GM23248 (cell line): ENCODE measurements at regions not wholly inside any gene's neighbourhood (a gene's known extent, or its start where the extent isn't known, plus 50 kb on each side); places are given as distances from the start of the nearest gene placed in this dataset.
A peak's percentile ranks its signal among the peaks of the same experiment; 100 is the strongest.

Experiments used
- DNase-seq: peaks from one replicate; pipeline ENCODE4 v3.0.0-alpha.2; 2015
- H2AFZ ChIP-seq: fragments of 200-600 bp; sonication (generic); 2 replicates; pipeline ENCODE4 v1.6.1; 2016; ENCODE audit warnings: antibody characterized with exemption
- H3F3A ChIP-seq: fragments of 200-600 bp; sonication (generic); 2 replicates; pipeline ENCODE4 v1.6.1; 2016; ENCODE audit warnings: mild to moderate bottlenecking, antibody characterized with exemption, mixed run types; ENCODE audit not compliant: insufficient read depth
- H3K27ac ChIP-seq: fragments of 200-600 bp; sonication (generic); 2 replicates; pipeline ENCODE4 v1.5.1; 2016; ENCODE audit warnings: mild to moderate bottlenecking
- H3K27me3 ChIP-seq: fragments of 200-600 bp; sonication (generic); replicated peaks from 2 replicates; pipeline ENCODE4 v1.6.1; 2016; ENCODE audit warnings: mild to moderate bottlenecking; ENCODE audit not compliant: insufficient read depth
- H3K36me3 ChIP-seq: fragments of 200-600 bp; sonication (generic); 2 replicates; pipeline ENCODE4 v1.6.1; 2016; ENCODE audit warnings: low read depth, mild to moderate bottlenecking
- H3K4me1 ChIP-seq: fragments of 200-600 bp; sonication (generic); 2 replicates; pipeline ENCODE4 v1.6.1; 2016; ENCODE audit warnings: mild to moderate bottlenecking; ENCODE audit not compliant: insufficient read depth
- H3K4me2 ChIP-seq: fragments of 200-600 bp; sonication (generic); one replicate; pipeline ENCODE4 v1.6.1; 2016; ENCODE audit warnings: mild to moderate bottlenecking; ENCODE audit not compliant: unreplicated experiment
- H3K4me3 ChIP-seq: fragments of 200-600 bp; sonication (generic); 2 replicates; pipeline ENCODE4 v1.5.1; 2016; ENCODE audit warnings: mild to moderate bottlenecking
- H3K79me2 ChIP-seq: fragments of 200-600 bp; sonication (generic); 2 replicates; pipeline ENCODE4 v1.6.1; 2016; ENCODE audit warnings: mild to moderate bottlenecking; ENCODE audit not compliant: insufficient read depth
- H3K9ac ChIP-seq: fragments of 200-600 bp; sonication (generic); 2 replicates; pipeline ENCODE4 v1.6.1; 2016; ENCODE audit warnings: mild to moderate bottlenecking
- H3K9me2 ChIP-seq: fragments of 200-600 bp; sonication (generic); 2 replicates; pipeline ENCODE4 v1.6.1; 2016; ENCODE audit warnings: mixed run types, mild to moderate bottlenecking, moderate library complexity; ENCODE audit not compliant: insufficient read depth
- H3K9me3 ChIP-seq: fragments of 200-600 bp; sonication (generic); one replicate; pipeline ENCODE4 v1.6.1; 2017; ENCODE audit warnings: low read depth
- H4K20me1 ChIP-seq: fragments of 200-600 bp; sonication (generic); 2 replicates; pipeline ENCODE4 v1.6.0; 2016; ENCODE audit not compliant: insufficient read depth
- EZH2 ChIP-seq: fragments of 200-600 bp; sonication (generic); IDR thresholded peaks from 2 replicates; pipeline ENCODE4 v1.6.1; 2018; ENCODE audit warnings: antibody characterized with exemption, mild to moderate bottlenecking; ENCODE audit not compliant: insufficient read depth, poor library complexity, severe bottlenecking
- EZH2phosphoT487 ChIP-seq: fragments of 200-600 bp; sonication (generic); IDR thresholded peaks from 2 replicates; pipeline ENCODE4 v1.6.1; 2018; ENCODE audit warnings: antibody characterized with exemption, moderate library complexity, mild to moderate bottlenecking, low read depth; ENCODE audit not compliant: insufficient read depth
- WGBS, 2 experiments: methylation state at CpG; one replicate each; pipeline ENCODE4 v1.1.6; 2015 to 2017; ENCODE audit warnings: low lambda C conversion rate in 2 of 2, low coverage in 1 of 2; ENCODE audit errors: missing lambda C conversion rate in 2 of 2; 5-methylcytosine and 5-hydroxymethylcytosine counted together
- in situ Hi-C: fragments of 300-500 bp; cut with MboI; formaldehyde crosslinking; loops from 2 replicates; pipeline ENCODE4 v1.15.0; 2020

DNA sequence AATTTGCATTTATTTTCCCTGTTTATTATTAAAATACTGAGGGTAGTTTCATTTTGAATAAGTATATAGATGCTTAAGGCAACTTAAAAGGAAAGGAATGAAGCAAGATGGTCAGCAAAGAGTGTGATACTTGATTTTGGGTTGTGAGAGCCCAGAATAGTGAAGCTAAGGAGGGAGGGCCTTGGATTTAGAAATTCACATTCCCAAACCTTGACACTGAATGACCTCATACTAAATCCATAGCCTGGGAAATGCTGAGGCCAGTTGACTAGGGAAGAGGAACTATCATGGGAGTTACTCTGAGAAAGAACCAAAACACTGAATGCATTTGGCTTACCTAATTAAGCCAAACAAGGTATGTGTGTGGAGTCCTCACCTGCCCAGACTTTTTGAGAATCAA lies 292.5 kb downstream of the SPATA31D1 start:
- H3K79me2 ChIP-seq, result no peaks in the 10 kb centered on the region
- in situ Hi-C loops, result no loop called here
- H3K27me3 ChIP-seq, result no peaks in the 10 kb centered on the region
- no peaks in the 10 kb centered on the region; the same call in 1 of the 2 replicates for H3F3A ChIP-seq
- H3K4me2 ChIP-seq, result no peak overlapping the region
- H3K4me1 ChIP-seq, result no peaks in the 10 kb centered on the region
- H4K20me1 ChIP-seq, result no peaks in the 10 kb centered on the region
- H3K9me2 ChIP-seq, result no peaks in the 10 kb centered on the region
- H3K36me3 ChIP-seq, result no peaks in the 10 kb centered on the region
- H3K9ac ChIP-seq, result no peak overlapping the region
- H3K9me3 ChIP-seq, result no peaks in the 10 kb centered on the region
- TF ChIP-seq EZH2 (no peak), EZH2phosphoT487 (no peak)
- no peak overlapping the region for H3K4me3 ChIP-seq
- H3K27ac ChIP-seq, result no peak overlapping the region
- H2AFZ ChIP-seq, result peak overlapping the region; percentile 7
- peak; percentile 34 for DNase-seq

- 29 to 33% methylated on average over 3 of the region's 3 CpGs for WGBS, 2 experiments
These were observed 296.2 kb downstream of the SPATA31D1 start for GRCh38 chr9:82284758-82285157.

DNA sequence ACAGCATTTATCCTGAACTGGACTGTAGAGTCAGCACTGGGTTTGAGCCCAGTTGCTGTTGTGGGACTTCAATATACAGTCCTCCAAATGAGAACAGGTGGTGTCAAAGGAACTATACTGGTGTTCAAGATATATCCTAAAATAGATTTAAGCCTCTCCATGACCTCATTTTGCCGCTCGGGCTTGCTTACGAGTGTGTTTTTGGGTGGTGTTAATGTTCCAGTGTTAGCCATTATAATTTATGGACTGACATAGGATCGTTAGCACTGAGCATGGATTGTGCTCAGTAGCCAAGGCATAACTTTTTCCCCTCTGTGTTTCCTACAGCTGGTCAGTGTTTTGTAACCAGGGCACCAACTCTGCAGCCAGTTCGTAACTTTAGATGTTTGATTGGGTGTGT lies 306.6 kb downstream of the SPATA31D1 start:
- Histone ChIP-seq H3K4me1 (no peaks in the 10 kb centered on the region), H3K9ac (no peak overlapping the region), H3K9me3 (no peaks in the 10 kb centered on the region), H2AFZ (no peak overlapping the region), H3K4me2 (no peak overlapping the region), H3K36me3 (no peaks in the 10 kb centered on the region), H3K9me2 (no peaks in the 10 kb centered on the region), H4K20me1 (no peaks in the 10 kb centered on the region), H3K27ac (no peak overlapping the region), H3K79me2 (no peaks in the 10 kb centered on the region), H3F3A (no peaks in the 10 kb centered on the region), H3K4me3 (no peak overlapping the region), H3K27me3 (no peaks in the 10 kb centered on the region)
- in situ Hi-C loops, result no loop called here
- no peak for DNase-seq
- TF ChIP-seq EZH2phosphoT487 (no peak), EZH2 (no peak)
- WGBS, 2 experiments, result 62 to 73% methylated on average over 5 of the region's 5 CpGs

More at GRCh38 chr9:82284758-82285157, 296.2 kb downstream of the SPATA31D1 start:
- H3K36me3 ChIP-seq, result no peaks in the 10 kb centered on the region
- TF ChIP-seq EZH2 (no peak), EZH2phosphoT487 (no peak)
- H3K4me1 ChIP-seq, result no peaks in the 10 kb centered on the region
- H3K79me2 ChIP-seq, result no peaks in the 10 kb centered on the region
- H3K9me2 ChIP-seq, result no peaks in the 10 kb centered on the region
- no peak overlapping the region for H2AFZ ChIP-seq
- no peak overlapping the region for H3K4me3 ChIP-seq
- in situ Hi-C loops, result no loop called here
- H3F3A ChIP-seq, result no peaks in the 10 kb centered on the region; the same call in 1 of the 2 replicates
- DNase-seq, result no peak
- no peak overlapping the region for H3K4me2 ChIP-seq
- H3K27ac ChIP-seq, result no peak overlapping the region
- no peak overlapping the region for H3K9ac ChIP-seq
- no peaks in the 10 kb centered on the region for H3K9me3 ChIP-seq
- no peaks in the 10 kb centered on the region for H3K27me3 ChIP-seq
- no peaks in the 10 kb centered on the region for H4K20me1 ChIP-seq

- no peak overlapping the region for H3K27ac ChIP-seq
- H2AFZ ChIP-seq, result no peak overlapping the region
- H3K79me2 ChIP-seq, result no peaks in the 10 kb centered on the region
- TF ChIP-seq EZH2phosphoT487 (no peak), EZH2 (no peak)
- no peaks in the 10 kb centered on the region for H3K4me1 ChIP-seq
- H3K27me3 ChIP-seq, result no peaks in the 10 kb centered on the region
- in situ Hi-C loops, result no loop called here
- no peaks in the 10 kb centered on the region for H3K9me2 ChIP-seq
- no peaks in the 10 kb centered on the region for H3K9me3 ChIP-seq
- H4K20me1 ChIP-seq, result no peaks in the 10 kb centered on the region
- DNase-seq, result no peak
- no peaks in the 10 kb centered on the region for H3K36me3 ChIP-seq
- H3K4me2 ChIP-seq, result no peak overlapping the region
- no peak overlapping the region for H3K9ac ChIP-seq
- no peak overlapping the region for H3K4me3 ChIP-seq
- H3F3A ChIP-seq, result no peaks in the 10 kb centered on the region
These were observed 311.3 kb downstream of the SPATA31D1 start for GRCh38 chr9:82299870-82300269.

DNA sequence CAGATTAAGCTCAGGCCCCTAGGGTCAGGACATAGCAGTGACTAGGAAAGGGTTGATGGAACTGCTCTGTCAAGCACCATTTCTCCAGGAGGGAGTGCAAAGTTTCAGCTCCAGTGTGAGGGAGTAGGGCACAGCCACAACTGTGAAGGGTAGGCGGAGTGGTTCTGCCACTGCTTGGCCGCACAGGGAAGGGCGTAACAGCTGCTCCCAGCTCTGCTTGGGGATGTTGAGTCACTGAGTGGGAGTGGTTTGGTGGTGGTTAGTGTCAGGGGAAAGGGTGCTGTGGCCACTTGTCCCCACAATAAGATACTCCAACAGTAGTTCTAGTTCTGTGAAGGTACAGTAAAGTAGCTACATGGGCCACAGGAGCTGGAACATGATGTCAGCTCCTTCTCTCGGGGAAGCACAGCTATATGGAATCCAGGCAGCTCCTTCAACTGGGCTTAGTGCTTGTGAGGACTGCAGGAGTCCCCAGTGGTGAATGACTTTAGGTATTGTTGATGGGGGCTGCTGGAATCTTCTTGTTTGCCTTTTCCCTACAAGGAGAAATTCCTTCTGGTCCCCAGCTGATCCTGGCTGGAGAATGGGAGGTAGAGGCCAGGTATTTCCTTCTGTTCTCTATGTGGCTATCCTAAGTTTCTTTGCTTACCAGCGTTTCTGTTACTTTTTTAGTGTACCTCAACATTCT lies 314.5 kb downstream of the SPATA31D1 start:
- Histone ChIP-seq H3K79me2 (no peaks in the 10 kb centered on the region), H3K9ac (no peak overlapping the region), H4K20me1 (no peaks in the 10 kb centered on the region), H2AFZ (no peak overlapping the region), H3F3A (no peaks in the 10 kb centered on the region), H3K9me3 (no peaks in the 10 kb centered on the region), H3K4me3 (no peak overlapping the region), H3K4me2 (no peak overlapping the region), H3K36me3 (no peaks in the 10 kb centered on the region), H3K27me3 (no peaks in the 10 kb centered on the region), H3K4me1 (no peaks in the 10 kb centered on the region), H3K9me2 (no peaks in the 10 kb centered on the region), H3K27ac (no peak overlapping the region)
- no peak for TF ChIP-seq EZH2
- TF ChIP-seq EZH2phosphoT487, result no peak
- WGBS, 2 experiments, result 47 to 51% methylated on average over 5 of the region's 5 CpGs
- in situ Hi-C loops, result no loop called here
- DNase-seq, result peak; percentile 19
